ENCODE measurements at regions not wholly inside any gene's neighbourhood (a gene's known extent, or its start where the extent isn't known, plus 50 kb on each side); places are given as distances from the start of the nearest gene placed in this dataset.

- Histone ChIP-seq H3K9me3 (ENCODE audit: control insufficient read depth, insufficient read depth, low read length) (no peaks in the 10 kb centered on the region), H3K9ac (ENCODE audit: low read depth, low read length) (no peak overlapping the region), H3K4me3 (ENCODE audit: low read depth, low read length) (no peak overlapping the region), H3K27me3 (ENCODE audit: control insufficient read depth, insufficient read depth, low read length) (no peaks in the 10 kb centered on the region), H3K4me1 (ENCODE audit: control insufficient read depth, insufficient read depth, low read length) (no peaks in the 10 kb centered on the region), H3K36me3 (ENCODE audit: control insufficient read depth, insufficient read depth, low read length) (no peaks in the 10 kb centered on the region), H3K27ac (ENCODE audit: low read depth, low read length) (no peak overlapping the region)
Observed at GRCh38 chr2:172216477-172216876, 113.8 kb upstream of the DLX2 start.

DNA sequence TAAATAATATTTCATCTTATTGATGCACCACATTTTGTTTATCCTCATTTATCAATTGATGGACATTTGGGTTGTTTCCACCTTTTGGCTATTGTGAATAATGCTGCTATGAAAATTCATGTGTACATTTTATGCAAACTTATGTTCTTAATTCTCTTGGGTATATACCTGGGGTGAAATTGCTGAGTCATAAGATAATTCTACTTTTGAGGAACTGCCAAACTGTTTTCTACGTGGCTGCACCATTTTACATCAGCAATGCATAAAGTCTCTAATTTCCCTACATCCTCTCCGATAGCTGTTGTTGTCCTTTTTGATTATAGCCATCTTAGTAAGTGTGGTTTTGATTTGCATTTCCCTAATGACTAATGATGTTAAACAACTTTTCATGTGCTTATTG, 116.5 kb upstream of the DLX2 start:
- no peaks in the 10 kb centered on the region for H3K36me3 ChIP-seq (ENCODE audit: control insufficient read depth, insufficient read depth, low read length)

DNA sequence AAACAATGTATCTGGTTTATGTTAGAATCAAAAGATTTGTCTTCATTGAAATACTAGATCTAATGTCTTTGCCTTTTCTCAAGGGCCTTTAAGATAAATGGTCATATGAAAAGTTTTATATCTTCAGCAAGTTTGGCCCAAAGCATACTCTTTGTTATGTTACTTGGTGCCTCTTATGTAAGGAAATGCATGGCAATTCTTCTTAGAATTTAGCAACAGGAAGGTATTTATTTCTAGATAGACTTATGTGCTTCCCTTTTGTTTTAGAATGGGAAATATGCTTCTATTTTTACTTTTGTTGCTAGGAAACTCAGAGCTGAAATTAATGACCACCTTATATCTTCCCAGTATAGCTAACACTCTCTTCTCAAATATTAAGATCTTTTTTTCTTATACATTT, 117.4 kb upstream of the DLX2 start:
- no peaks in the 10 kb centered on the region for H3K9me3 ChIP-seq (ENCODE audit: control insufficient read depth, insufficient read depth, low read length)
- no peak overlapping the region for H3K27ac ChIP-seq (ENCODE audit: low read depth, low read length)
- H3K36me3 ChIP-seq (ENCODE audit: control insufficient read depth, insufficient read depth, low read length) = no peaks in the 10 kb centered on the region
- no peaks in the 10 kb centered on the region for H3K4me1 ChIP-seq (ENCODE audit: control insufficient read depth, insufficient read depth, low read length)
- no peak overlapping the region for H3K9ac ChIP-seq (ENCODE audit: low read depth, low read length)
- no peak overlapping the region for H3K4me3 ChIP-seq (ENCODE audit: low read depth, low read length)
- no peaks in the 10 kb centered on the region for H3K27me3 ChIP-seq (ENCODE audit: control insufficient read depth, insufficient read depth, low read length)

More for the DNA sequence above, 116.5 kb upstream of the DLX2 start:
- no peak overlapping the region for H3K27ac ChIP-seq (ENCODE audit: low read depth, low read length)
- no peak overlapping the region for H3K9ac ChIP-seq (ENCODE audit: low read depth, low read length)
- no peaks in the 10 kb centered on the region for H3K9me3 ChIP-seq (ENCODE audit: control insufficient read depth, insufficient read depth, low read length)
- no peaks in the 10 kb centered on the region for H3K27me3 ChIP-seq (ENCODE audit: control insufficient read depth, insufficient read depth, low read length)
- H3K4me1 ChIP-seq (ENCODE audit: control insufficient read depth, insufficient read depth, low read length) = no peaks in the 10 kb centered on the region
- no peak overlapping the region for H3K4me3 ChIP-seq (ENCODE audit: low read depth, low read length)

GRCh38 chr2:172223601-172224054, 120.9 kb upstream of the DLX2 start:
- no peaks in the 10 kb centered on the region; the same call in 1 of the 2 replicates for H3K27me3 ChIP-seq (ENCODE audit: control insufficient read depth, insufficient read depth, low read length)
- no peak overlapping the region for H3K27ac ChIP-seq (ENCODE audit: low read depth, low read length)
- no peaks in the 10 kb centered on the region for H3K36me3 ChIP-seq (ENCODE audit: control insufficient read depth, insufficient read depth, low read length)
- no peak overlapping the region for H3K9ac ChIP-seq (ENCODE audit: low read depth, low read length)
- no peaks in the 10 kb centered on the region for H3K9me3 ChIP-seq (ENCODE audit: control insufficient read depth, insufficient read depth, low read length)
- no peaks in the 10 kb centered on the region for H3K4me1 ChIP-seq (ENCODE audit: control insufficient read depth, insufficient read depth, low read length)
- H3K4me3 ChIP-seq (ENCODE audit: low read depth, low read length) = no peak overlapping the region

DNA sequence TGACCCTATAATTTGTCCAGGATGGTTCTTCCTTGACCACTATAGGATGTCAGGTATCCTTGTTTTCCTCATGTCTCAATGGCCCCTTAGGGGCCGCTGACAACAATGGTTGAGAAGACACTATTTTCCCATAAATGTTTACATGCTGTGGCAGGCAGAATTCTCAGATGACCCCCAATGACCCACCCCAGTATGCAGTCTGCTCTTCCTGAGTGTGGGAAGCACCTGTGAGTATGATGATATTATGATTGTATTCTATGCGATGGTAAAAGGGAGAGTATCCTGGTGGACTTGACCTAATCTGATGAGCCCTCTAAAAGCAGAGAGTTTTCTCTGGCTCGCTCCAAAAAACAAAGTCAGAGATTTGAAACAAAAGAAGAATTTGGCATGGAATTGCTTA, 123.1 kb upstream of the DLX2 start:
- H3K4me3 ChIP-seq (ENCODE audit: low read depth, low read length) = no peak overlapping the region
- H3K27me3 ChIP-seq (ENCODE audit: control insufficient read depth, insufficient read depth, low read length) = no peaks in the 10 kb centered on the region; the same call in none of the 2 replicates
- H3K36me3 ChIP-seq (ENCODE audit: control insufficient read depth, insufficient read depth, low read length) = no peaks in the 10 kb centered on the region
- H3K4me1 ChIP-seq (ENCODE audit: control insufficient read depth, insufficient read depth, low read length) = no peaks in the 10 kb centered on the region
- H3K9ac ChIP-seq (ENCODE audit: low read depth, low read length) = no peak overlapping the region
- no peaks in the 10 kb centered on the region for H3K9me3 ChIP-seq (ENCODE audit: control insufficient read depth, insufficient read depth, low read length)
- H3K27ac ChIP-seq (ENCODE audit: low read depth, low read length) = no peak overlapping the region

DNA sequence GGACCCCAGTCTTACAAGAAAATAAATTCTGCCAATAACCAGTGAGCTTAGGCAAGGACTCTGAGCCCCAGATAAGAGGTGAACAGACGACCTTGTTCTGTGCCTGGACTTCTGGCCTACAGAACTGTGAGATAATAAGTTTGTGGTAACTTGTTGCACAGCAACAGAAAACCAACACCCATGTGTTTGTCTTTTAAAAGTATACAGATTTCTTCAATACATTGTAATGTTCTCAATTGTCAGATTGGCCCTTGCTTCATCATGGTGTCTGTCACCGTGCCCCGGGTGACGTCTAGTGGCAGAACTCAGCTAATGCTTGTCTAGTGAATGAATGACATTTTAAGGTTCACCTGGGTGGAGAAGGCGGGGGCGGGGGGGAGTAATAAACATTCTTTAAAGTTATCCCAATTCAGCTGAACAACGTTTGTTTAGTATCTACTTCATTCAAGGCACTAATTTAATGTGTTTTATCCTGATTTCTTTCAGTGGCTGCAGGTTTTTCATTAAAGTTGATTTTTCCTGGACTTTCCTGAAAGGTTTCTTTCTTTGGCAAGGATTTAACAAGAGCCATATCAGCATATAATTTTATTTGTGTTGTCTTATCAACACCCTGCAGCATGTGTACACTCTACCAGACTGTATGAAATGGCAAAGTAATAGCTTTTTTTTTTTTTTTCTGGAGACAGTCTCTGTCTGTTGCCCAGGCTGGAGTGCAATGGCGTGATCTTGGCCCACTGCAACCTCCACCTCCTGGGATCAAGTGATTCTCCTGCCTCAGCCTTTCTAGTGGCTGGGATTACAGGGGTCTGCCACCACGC, 123.8 kb upstream of the DLX2 start:
- Histone ChIP-seq H3K9ac (ENCODE audit: low read depth, low read length) (no peak overlapping the region), H3K36me3 (ENCODE audit: control insufficient read depth, insufficient read depth, low read length) (no peaks in the 10 kb centered on the region), H3K4me3 (ENCODE audit: low read depth, low read length) (no peak overlapping the region), H3K4me1 (ENCODE audit: control insufficient read depth, insufficient read depth, low read length) (no peaks in the 10 kb centered on the region), H3K27me3 (ENCODE audit: control insufficient read depth, insufficient read depth, low read length) (no peaks in the 10 kb centered on the region; the same call in none of the 2 replicates), H3K9me3 (ENCODE audit: control insufficient read depth, insufficient read depth, low read length) (no peaks in the 10 kb centered on the region), H3K27ac (ENCODE audit: low read depth, low read length) (no peak overlapping the region)

DNA sequence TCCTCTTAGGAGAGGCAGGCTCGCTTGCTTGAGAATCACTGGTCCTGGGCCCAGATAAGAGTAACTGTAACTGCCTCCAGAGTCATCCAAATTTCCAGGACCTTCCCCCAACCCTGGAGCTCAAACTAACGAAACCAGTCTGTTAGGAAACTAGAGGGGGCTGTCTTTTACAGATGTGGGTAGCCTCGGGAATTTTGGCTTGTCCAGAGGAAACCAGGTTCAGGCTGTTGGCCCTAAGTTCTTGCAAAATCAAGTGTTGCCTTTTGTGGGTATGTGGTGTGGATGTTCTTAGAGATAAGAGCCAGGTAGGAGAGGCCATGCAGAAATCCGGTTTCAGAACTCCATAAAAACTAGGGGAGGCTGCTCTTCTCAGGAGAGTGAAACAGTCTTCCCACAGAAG, 125.0 kb upstream of the DLX2 start:
- no peak overlapping the region for H3K27ac ChIP-seq (ENCODE audit: low read depth, low read length)
- peaks cover 3% of the 10 kb centered on the region for H3K4me1 ChIP-seq (ENCODE audit: control insufficient read depth, insufficient read depth, low read length)
- H3K9me3 ChIP-seq (ENCODE audit: control insufficient read depth, insufficient read depth, low read length) = no peaks in the 10 kb centered on the region

GRCh38 chr2:172228177-172228808, 125.6 kb upstream of the DLX2 start:
- peaks cover 6% of the 10 kb centered on the region for H3K27me3 ChIP-seq (ENCODE audit: control insufficient read depth, insufficient read depth, low read length)
- no peaks in the 10 kb centered on the region for H3K36me3 ChIP-seq (ENCODE audit: control insufficient read depth, insufficient read depth, low read length)
- peaks cover 3% of the 10 kb centered on the region for H3K4me1 ChIP-seq (ENCODE audit: control insufficient read depth, insufficient read depth, low read length)
- no peak overlapping the region for H3K27ac ChIP-seq (ENCODE audit: low read depth, low read length)
- no peaks in the 10 kb centered on the region for H3K9me3 ChIP-seq (ENCODE audit: control insufficient read depth, insufficient read depth, low read length)
- no peak overlapping the region for H3K4me3 ChIP-seq (ENCODE audit: low read depth, low read length)
- no peak overlapping the region for H3K9ac ChIP-seq (ENCODE audit: low read depth, low read length)

More for the DNA sequence above, 125.0 kb upstream of the DLX2 start:
- Histone ChIP-seq H3K4me3 (ENCODE audit: low read depth, low read length) (no peak overlapping the region), H3K27me3 (ENCODE audit: control insufficient read depth, insufficient read depth, low read length) (no peaks in the 10 kb centered on the region; the same call in none of the 2 replicates), H3K9ac (ENCODE audit: low read depth, low read length) (no peak overlapping the region), H3K36me3 (ENCODE audit: control insufficient read depth, insufficient read depth, low read length) (no peaks in the 10 kb centered on the region)

DNA sequence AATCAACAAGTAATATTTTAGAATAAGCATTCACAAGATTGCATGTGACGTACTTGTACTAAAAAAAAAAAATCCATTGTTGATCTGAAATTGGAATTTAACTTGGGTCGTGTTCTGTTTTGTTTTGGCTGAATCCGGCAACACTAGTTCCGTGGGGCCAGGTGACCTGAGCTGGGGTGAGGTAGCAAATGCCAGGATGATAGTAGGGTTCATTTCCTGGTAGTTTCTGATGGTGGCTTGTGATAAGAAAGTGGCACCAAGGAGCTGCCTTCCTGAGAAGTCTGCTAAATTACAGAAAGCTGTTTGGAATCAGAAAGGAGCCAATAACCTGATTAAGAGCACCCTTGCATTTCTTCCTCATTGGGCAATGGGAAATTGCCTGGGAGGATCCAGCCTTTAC, 126.4 kb upstream of the DLX2 start:
- H3K27me3 ChIP-seq (ENCODE audit: control insufficient read depth, insufficient read depth, low read length) = peaks cover 14% of the 10 kb centered on the region
- H3K4me3 ChIP-seq (ENCODE audit: low read depth, low read length) = no peak overlapping the region
- no peaks in the 10 kb centered on the region for H3K9me3 ChIP-seq (ENCODE audit: control insufficient read depth, insufficient read depth, low read length)
- H3K36me3 ChIP-seq (ENCODE audit: control insufficient read depth, insufficient read depth, low read length) = no peaks in the 10 kb centered on the region
- no peak overlapping the region for H3K27ac ChIP-seq (ENCODE audit: low read depth, low read length)
- peaks cover 9% of the 10 kb centered on the region for H3K4me1 ChIP-seq (ENCODE audit: control insufficient read depth, insufficient read depth, low read length)
- H3K9ac ChIP-seq (ENCODE audit: low read depth, low read length) = no peak overlapping the region

DNA sequence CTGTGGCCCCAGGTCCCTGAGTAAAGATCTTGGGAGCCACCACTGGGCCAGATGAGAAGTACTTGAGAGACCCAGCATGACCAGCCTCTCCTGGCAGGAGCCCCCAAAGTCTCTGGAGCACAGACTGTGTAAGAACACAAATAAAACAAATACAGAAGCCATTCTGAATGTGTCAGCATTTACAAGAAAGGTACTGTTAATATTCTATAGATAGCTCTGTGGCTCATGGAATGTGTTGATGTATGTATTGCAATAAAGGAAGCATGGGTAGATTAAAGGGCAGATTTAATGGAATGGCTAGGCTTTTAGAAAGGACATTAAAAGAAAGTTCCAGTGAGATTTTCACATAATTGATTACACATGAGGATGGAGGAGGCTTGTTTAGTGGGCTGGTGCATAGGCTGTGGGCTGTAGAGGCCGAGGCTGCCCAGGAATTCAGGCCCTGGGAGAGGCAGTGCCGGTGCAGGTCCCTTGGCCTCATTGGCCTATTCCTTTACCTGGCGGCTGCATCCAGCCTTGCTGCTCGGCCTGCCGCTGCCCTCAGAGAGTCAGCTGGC, 127.7 kb upstream of the DLX2 start:
- H3K27ac ChIP-seq (ENCODE audit: low read depth, low read length) = no peak overlapping the region
- H3K27me3 ChIP-seq (ENCODE audit: control insufficient read depth, insufficient read depth, low read length) = peaks cover 27% of the 10 kb centered on the region
- no peak overlapping the region for H3K9ac ChIP-seq (ENCODE audit: low read depth, low read length)
- no peaks in the 10 kb centered on the region for H3K9me3 ChIP-seq (ENCODE audit: control insufficient read depth, insufficient read depth, low read length)
- H3K4me3 ChIP-seq (ENCODE audit: low read depth, low read length) = no peak overlapping the region
- no peaks in the 10 kb centered on the region for H3K36me3 ChIP-seq (ENCODE audit: control insufficient read depth, insufficient read depth, low read length)
- peaks cover 16% of the 10 kb centered on the region for H3K4me1 ChIP-seq (ENCODE audit: control insufficient read depth, insufficient read depth, low read length)

DNA sequence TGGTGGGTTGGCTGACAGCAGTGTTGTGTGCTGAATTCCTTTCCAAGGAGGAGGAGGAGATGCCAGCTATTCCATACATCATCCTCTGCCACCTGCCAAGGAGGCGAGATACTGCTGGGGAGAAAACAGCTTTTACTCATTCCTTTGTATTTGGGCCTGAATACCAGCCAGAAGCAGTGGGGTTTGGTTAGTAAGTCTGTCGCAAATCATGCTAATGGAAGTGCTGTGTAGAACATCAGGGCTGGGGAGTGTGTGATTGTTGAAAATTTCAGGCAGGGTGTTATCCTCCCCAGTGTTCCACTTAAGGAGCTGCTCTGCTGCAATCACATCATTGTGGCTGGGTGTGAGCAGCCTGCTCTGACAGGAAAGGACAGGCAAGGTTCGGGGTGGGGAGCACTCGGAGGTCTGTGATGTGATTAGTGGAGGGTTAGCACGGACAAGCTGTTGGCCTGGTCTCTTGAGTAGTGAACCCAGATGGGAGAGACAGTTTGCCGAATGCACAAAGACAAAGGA, 128.2 kb upstream of the DLX2 start:
- no peaks in the 10 kb centered on the region for H3K9me3 ChIP-seq (ENCODE audit: control insufficient read depth, insufficient read depth, low read length)
- H3K9ac ChIP-seq (ENCODE audit: low read depth, low read length) = no peak overlapping the region
- peaks cover 22% of the 10 kb centered on the region for H3K4me1 ChIP-seq (ENCODE audit: control insufficient read depth, insufficient read depth, low read length)
- H3K4me3 ChIP-seq (ENCODE audit: low read depth, low read length) = no peak overlapping the region
- peaks cover 32% of the 10 kb centered on the region for H3K27me3 ChIP-seq (ENCODE audit: control insufficient read depth, insufficient read depth, low read length)
- no peaks in the 10 kb centered on the region for H3K36me3 ChIP-seq (ENCODE audit: control insufficient read depth, insufficient read depth, low read length)
- H3K27ac ChIP-seq (ENCODE audit: low read depth, low read length) = no peak overlapping the region
